ENCODE measurements at regions not wholly inside any gene's neighbourhood (a gene's known extent, or its start where the extent isn't known, plus 50 kb on each side); places are given as distances from the start of the nearest gene placed in this dataset.

DNA sequence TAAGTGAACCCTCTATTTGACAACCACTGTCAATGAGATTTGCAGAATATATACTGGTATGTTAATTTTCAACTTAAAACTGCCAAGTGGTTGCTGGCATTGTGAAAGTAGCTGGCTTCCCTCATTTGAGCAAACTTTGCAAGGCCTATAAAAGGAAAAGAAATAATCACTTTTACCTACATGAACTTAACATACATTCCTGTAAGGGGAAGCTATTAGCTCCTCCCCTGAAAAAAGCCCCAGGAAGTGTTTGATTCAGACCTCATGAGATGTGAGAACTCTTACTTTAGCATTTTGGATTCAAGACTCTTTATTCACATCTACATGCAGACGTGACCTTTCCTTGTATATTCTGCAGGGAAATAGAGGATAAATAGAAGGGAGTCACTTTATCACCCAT, 175.6 kb downstream of the OTUD1 start:
- 82% methylated on average over 1 of the region's 1 CpG; no CpG with 5 or more reads in 1 of the 2 experiments for WGBS, 2 experiments (ENCODE audit: insufficient coverage in 1 of 2, insufficient read length in 1 of 2)
- no peak overlapping the region for H3K4me3 ChIP-seq (ENCODE audit: low read length)
- Mint-ChIP-seq H3K9me3 (no peaks in the 10 kb centered on the region), H3K36me3 (ENCODE audit: low read depth) (no peaks in the 10 kb centered on the region), H3K4me3 (no peak overlapping the region), H3K27ac (no peak overlapping the region), H3K4me1 (no peaks in the 10 kb centered on the region), H3K27me3 (ENCODE audit: insufficient read depth) (peaks cover 16% of the 10 kb centered on the region)
- H3K9me3 ChIP-seq (ENCODE audit: control insufficient read depth, low read length): no peaks in the 10 kb centered on the region
- no peaks in the 10 kb centered on the region for H3K36me3 ChIP-seq (ENCODE audit: control insufficient read depth, insufficient read depth, low read length)
- DNase-seq: no peak
- H3K4me1 ChIP-seq (ENCODE audit: control insufficient read depth, insufficient read depth, low read length): no peaks in the 10 kb centered on the region
- TF ChIP-seq CTCF (conservative IDR thresholded peaks at IDR 0.05): no peak
- H3K27me3 ChIP-seq (ENCODE audit: control insufficient read depth, insufficient read depth, low read length, poor library complexity, severe bottlenecking): peaks cover 77% of the 10 kb centered on the region
- H3K9ac ChIP-seq (ENCODE audit: extremely low read depth, low read length, poor library complexity, severe bottlenecking): no peak overlapping the region
- no peak overlapping the region for H3K27ac ChIP-seq (ENCODE audit: low read depth, low read length)

DNA sequence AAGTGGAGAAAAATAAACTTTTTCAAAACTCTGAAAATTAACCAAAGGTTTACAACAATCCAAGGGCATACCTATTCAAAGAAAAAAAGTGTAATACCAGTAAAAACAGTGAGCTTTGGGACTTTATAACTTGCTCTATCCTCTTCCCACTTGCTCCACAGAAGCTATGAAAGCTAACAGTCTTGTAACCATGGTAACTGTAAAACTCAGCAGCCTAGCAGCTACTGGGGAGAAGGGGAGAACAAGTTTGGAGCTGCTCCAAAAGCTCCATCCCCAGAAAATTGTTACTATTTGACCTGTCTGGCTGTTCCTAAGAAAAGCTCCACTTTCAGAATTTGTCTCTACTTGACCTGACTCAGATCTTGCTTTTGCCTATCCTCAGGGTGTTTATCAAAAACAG, 191.5 kb downstream of the OTUD1 start:
- Histone ChIP-seq H3K27me3 (ENCODE audit: control insufficient read depth, insufficient read depth, low read length, poor library complexity, severe bottlenecking) (peaks cover 87% of the 10 kb centered on the region), H3K9ac (ENCODE audit: extremely low read depth, low read length, poor library complexity, severe bottlenecking) (no peak overlapping the region), H3K36me3 (ENCODE audit: control insufficient read depth, insufficient read depth, low read length) (no peaks in the 10 kb centered on the region), H3K27ac (ENCODE audit: low read depth, low read length) (no peak overlapping the region), H3K9me3 (ENCODE audit: control insufficient read depth, low read length) (peaks cover 8% of the 10 kb centered on the region), H3K4me3 (ENCODE audit: low read length) (no peak overlapping the region), H3K4me1 (ENCODE audit: control insufficient read depth, insufficient read depth, low read length) (no peaks in the 10 kb centered on the region)
- no peak for TF ChIP-seq CTCF (conservative IDR thresholded peaks at IDR 0.05)
- no peaks in the 10 kb centered on the region for H3K36me3 Mint-ChIP-seq (ENCODE audit: low read depth)
- no peak overlapping the region for H3K27ac Mint-ChIP-seq
- peaks cover 60% of the 10 kb centered on the region for H3K27me3 Mint-ChIP-seq (ENCODE audit: insufficient read depth)
- H3K9me3 Mint-ChIP-seq: peaks cover 2% of the 10 kb centered on the region
- peaks cover 5% of the 10 kb centered on the region for H3K4me1 Mint-ChIP-seq
- H3K4me3 Mint-ChIP-seq: no peak overlapping the region
- DNase-seq: no peak

DNA sequence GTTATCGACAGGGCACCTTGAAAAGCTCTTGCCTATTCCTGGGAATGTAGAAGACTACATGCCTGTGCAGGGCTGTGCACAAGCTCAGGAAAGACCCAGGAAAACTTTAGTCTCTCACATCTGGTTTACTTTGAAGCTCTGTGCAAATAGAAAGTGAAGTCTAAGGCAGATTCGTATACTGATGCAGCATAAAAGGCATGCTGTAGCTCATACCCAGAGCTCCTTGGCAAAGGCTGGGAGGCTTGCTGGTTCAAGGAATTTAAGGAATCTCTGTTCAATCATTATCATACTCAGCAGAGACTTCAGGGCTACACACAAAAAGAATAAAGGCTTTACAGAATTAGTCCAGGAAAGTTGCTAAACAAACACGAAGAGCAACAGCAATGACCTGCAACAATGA, 192.0 kb downstream of the OTUD1 start:
- TF ChIP-seq CTCF (conservative IDR thresholded peaks at IDR 0.05): no peak
- H3K27ac ChIP-seq (ENCODE audit: low read depth, low read length): no peak overlapping the region
- no peaks in the 10 kb centered on the region for H3K36me3 Mint-ChIP-seq (ENCODE audit: low read depth)
- peaks cover under 1% of the 10 kb centered on the region for H3K4me1 Mint-ChIP-seq
- peaks cover 8% of the 10 kb centered on the region for H3K9me3 ChIP-seq (ENCODE audit: control insufficient read depth, low read length)
- H3K27me3 Mint-ChIP-seq (ENCODE audit: insufficient read depth): peaks cover 55% of the 10 kb centered on the region
- H3K36me3 ChIP-seq (ENCODE audit: control insufficient read depth, insufficient read depth, low read length): no peaks in the 10 kb centered on the region
- WGBS, 2 experiments (ENCODE audit: insufficient coverage in 1 of 2, insufficient read length in 1 of 2): 69 to 91% methylated on average over 1 to 3 of the region's 3 CpGs
- no peak overlapping the region for H3K27ac Mint-ChIP-seq
- no peaks in the 10 kb centered on the region for H3K4me1 ChIP-seq (ENCODE audit: control insufficient read depth, insufficient read depth, low read length)
- H3K4me3 ChIP-seq (ENCODE audit: low read length): no peak overlapping the region
- H3K9me3 Mint-ChIP-seq: peaks cover 2% of the 10 kb centered on the region
- peaks cover 88% of the 10 kb centered on the region for H3K27me3 ChIP-seq (ENCODE audit: control insufficient read depth, insufficient read depth, low read length, poor library complexity, severe bottlenecking)
- no peak overlapping the region for H3K4me3 Mint-ChIP-seq
- DNase-seq: no peak
- H3K9ac ChIP-seq (ENCODE audit: extremely low read depth, low read length, poor library complexity, severe bottlenecking): no peak overlapping the region

Data from endodermal cell (in vitro differentiated cells).